K562 (cell line): ENCODE measurements at regions not wholly inside any gene's neighbourhood (a gene's known extent, or its start where the extent isn't known, plus 50 kb on each side); places are given as distances from the start of the nearest gene placed in this dataset.
A peak's percentile ranks its signal among the peaks of the same experiment; 100 is the strongest.

Experiments
- ATAC-seq: fragments of 200-7000 bp; cut with Tn5 transposase; 3 replicates; pipeline ENCODE4 v1.9.1; 2020; ENCODE audit warnings: moderate library complexity
- BruUV-seq: library from RNA; stranded (reverse); fragments of 400-500 nt; replicated peaks from 2 replicates; lab custom pipeline; 2021; lab: Mats Ljungman, UMichigan
- CTCF ChIA-PET: fragments of 300-600 bp; formaldehyde crosslinking; extraction: SDS; loops from one replicate; lab custom pipeline; 2021; ENCODE audit warnings: low intra/inter-chr PET ratio; lab: Yijun Ruan, JAX
- POLR2A ChIA-PET: fragments of 300-600, 350-650 bp; sonication (Branson Sonifier 250); formaldehyde crosslinking; extraction: SDS; loops from one replicate; lab custom pipeline; 2021; ENCODE audit warnings: antibody characterized with exemption, inconsistent platforms; lab: Yijun Ruan, JAX
- DNase-seq, 4 experiments: peaks; one replicate each; pipeline versions ENCODE4 v3.0.0 to v3.0.0-alpha.2; 2011 to 2018; ENCODE audit warnings: low spot score in 3 of 4, mixed read lengths in 3 of 4; ENCODE audit errors: extremely low read depth in 1 of 4
- FAIRE-seq: peaks from 2 replicates; lab custom pipeline; 2011; peaks lifted over from hg19 to GRCh38; lab: Jason Lieb, UNC
- H2AFZ ChIP-seq: 2 replicates; pipeline ENCODE4 v1.6.0; 2011; ENCODE audit warnings: low read depth, low read length, control low read depth, inconsistent platforms
- H3K27ac ChIP-seq: fragments of 200-600 bp; 3 replicates; pipeline ENCODE4 v1.8.0; 2011; ENCODE audit warnings: low read depth, mild to moderate bottlenecking, control low read depth, inconsistent platforms, low read length, moderate library complexity, mixed read lengths; ENCODE audit errors: extremely low read depth
- H3K27me3 ChIP-seq, 2 experiments: fragments of 300-600 bp in 1 of 2; 2 replicates in 1 of 2; 3 replicates in 1 of 2; pipeline versions ENCODE4 v1.6.0 to v1.8.0; 2011; ENCODE audit warnings: inconsistent platforms in 2 of 2, low read length in 2 of 2, mild to moderate bottlenecking in 1 of 2, mixed read lengths in 1 of 2, moderate library complexity in 1 of 2; ENCODE audit not compliant: control insufficient read depth in 2 of 2, insufficient read depth in 2 of 2
- H3K36me3 ChIP-seq: fragments of 300-600 bp; 3 replicates; pipeline ENCODE4 v1.8.0; 2011; ENCODE audit warnings: mild to moderate bottlenecking, low read length, inconsistent platforms; ENCODE audit not compliant: control insufficient read depth, insufficient read depth
- H3K4me1 ChIP-seq, 2 experiments: fragments of 200-600 bp in 1 of 2; replicated peaks in 1 of 2; 2 replicates in 1 of 2; 3 replicates in 1 of 2; pipeline versions ENCODE4 v1.5.1 to v1.8.0; 2011; ENCODE audit warnings: inconsistent platforms in 2 of 2, low read length in 2 of 2, mild to moderate bottlenecking in 1 of 2, mixed read lengths in 1 of 2, moderate library complexity in 1 of 2; ENCODE audit not compliant: control insufficient read depth in 2 of 2, insufficient read depth in 2 of 2
- H3K4me2 ChIP-seq: 2 replicates; pipeline ENCODE4 v1.6.1; 2011; ENCODE audit warnings: low read length, control low read depth, inconsistent platforms, mixed read lengths; ENCODE audit not compliant: insufficient read depth
- H3K4me3 ChIP-seq: fragments of 200-600 bp; sonication (generic), shearing (Covaris generic); 2 replicates; pipeline ENCODE4 v1.5.1; 2016; ENCODE audit warnings: control low read depth, inconsistent platforms
- H3K79me2 ChIP-seq: fragments of 200-600 bp; 3 replicates; pipeline ENCODE4 v1.8.0; 2011; ENCODE audit warnings: low read length, inconsistent platforms; ENCODE audit not compliant: control insufficient read depth, insufficient read depth
- H3K9ac ChIP-seq, 2 experiments: 2 replicates each; pipeline versions ENCODE4 v1.6.0 to v1.6.1; 2011; ENCODE audit warnings: low read depth in 2 of 2, low read length in 2 of 2, control low read depth in 1 of 2, inconsistent platforms in 1 of 2, mild to moderate bottlenecking in 1 of 2, mixed read lengths in 1 of 2; ENCODE audit not compliant: insufficient read depth in 1 of 2
- H3K9me1 ChIP-seq: one replicate; pipeline ENCODE4 v1.6.0; 2011; ENCODE audit warnings: inconsistent platforms, mild to moderate bottlenecking, low read length, moderate library complexity; ENCODE audit not compliant: control insufficient read depth, insufficient read depth
- H3K9me3 ChIP-seq: replicated peaks from 2 replicates; pipeline ENCODE4 v1.5.1; 2011; ENCODE audit warnings: low read depth, low read length, inconsistent platforms; ENCODE audit not compliant: control insufficient read depth, insufficient read depth
- H4K20me1 ChIP-seq: replicated peaks from 2 replicates; pipeline ENCODE4 v1.6.1; 2011; ENCODE audit warnings: low read length, inconsistent platforms, mixed read lengths; ENCODE audit not compliant: control insufficient read depth, insufficient read depth
- ARID1B ChIP-seq: fragments of 450-650 bp; IDR thresholded peaks from 2 replicates; pipeline ENCODE4 v1.6.1; 2016; ENCODE audit warnings: antibody characterized with exemption, mild to moderate bottlenecking, inconsistent platforms
- ELF2 ChIP-seq: fragments of 250-450 bp; sonication (Bioruptor Pico); IDR thresholded peaks from 2 replicates; pipeline ENCODE4 v1.5.0; 2021; ENCODE audit warnings: mild to moderate bottlenecking
- FOXA3 ChIP-seq, 2 experiments: fragments of 450-650 bp in 1 of 2; sonication (generic) in 1 of 2; formaldehyde crosslinking; IDR thresholded peaks in 1 of 2; conservative IDR thresholded peaks in 1 of 2; 2 replicates each; pipeline versions ENCODE4 v1.4.0 to v1.8.0; 2020 to 2022; ENCODE audit warnings: mild to moderate bottlenecking in 2 of 2, missing genetic modification reagents in 1 of 2
- FOXJ3 ChIP-seq: sonication (generic); formaldehyde crosslinking; IDR thresholded peaks from 2 replicates; pipeline ENCODE4 v1.4.0; 2020; ENCODE audit warnings: mild to moderate bottlenecking, missing genetic modification reagents
- NONO ChIP-seq, 2 experiments: fragments of 200-400 bp in 1 of 2; fragments of 450-650 bp in 1 of 2; formaldehyde crosslinking in 1 of 2; IDR thresholded peaks; 2 replicates each; pipeline ENCODE4 v1.6.1; 2017; ENCODE audit warnings: low read depth in 2 of 2, mild to moderate bottlenecking in 2 of 2, moderate library complexity in 2 of 2, low read length in 1 of 2
- NR1H2 ChIP-seq: sonication (generic); formaldehyde crosslinking; IDR thresholded peaks from 2 replicates; pipeline ENCODE4 v1.4.0; 2020; ENCODE audit warnings: mild to moderate bottlenecking, missing genetic modification reagents
- PREB ChIP-seq: sonication (generic); formaldehyde crosslinking; IDR thresholded peaks from 2 replicates; pipeline ENCODE4 v1.8.1; 2023; ENCODE audit warnings: mild to moderate bottlenecking, missing genetic modification reagents
- THAP12 ChIP-seq: fragments of 250-450 bp; sonication (Bioruptor Pico); IDR thresholded peaks from 2 replicates; pipeline ENCODE4 v1.9.0; 2021; ENCODE audit warnings: mild to moderate bottlenecking, inconsistent platforms
- ZNF197 ChIP-seq: fragments of 200-800 bp; sonication (Bioruptor generic); IDR thresholded peaks from 2 replicates; pipeline ENCODE4 v1.6.1; 2016; ENCODE audit warnings: low read depth, missing genetic modification characterization, missing compliant biosample characterization
- ZNF586 ChIP-seq: fragments of 450-650 bp; formaldehyde crosslinking; conservative IDR thresholded peaks from 2 replicates; pipeline ENCODE4 v1.4.0; 2020; ENCODE audit warnings: mild to moderate bottlenecking, moderate library complexity
- WGBS: fragments of 100-300 bp; shearing (Covaris generic); methylation state at CpG from one replicate; pipeline ENCODE4 v1.1.6; 2016; ENCODE audit warnings: low coverage, mixed read lengths; ENCODE audit not compliant: insufficient coverage; ENCODE audit errors: missing lambda C conversion rate; 5-methylcytosine and 5-hydroxymethylcytosine counted together
- in situ Hi-C: fragments of 300-500 bp; cut with MboI; formaldehyde crosslinking; loops from 4 replicates; pipeline ENCODE4 v1.15.0; 2018; ENCODE audit warnings: inconsistent platforms, mixed read lengths
- intact Hi-C: fragments of 100-400 bp; cut with micrococcal nuclease; formaldehyde crosslinking; loops from 2 replicates; pipeline ENCODE4 v1.14.2; 2022
- TF ChIP-seq, protein P1 (sequence below): fragments of 450-650 bp; IDR thresholded peaks from 2 replicates; pipeline ENCODE4 v1.7.1; 2018; ENCODE audit warnings: mild to moderate bottlenecking, low read depth; ENCODE audit not compliant: partially characterized antibody

DNA sequence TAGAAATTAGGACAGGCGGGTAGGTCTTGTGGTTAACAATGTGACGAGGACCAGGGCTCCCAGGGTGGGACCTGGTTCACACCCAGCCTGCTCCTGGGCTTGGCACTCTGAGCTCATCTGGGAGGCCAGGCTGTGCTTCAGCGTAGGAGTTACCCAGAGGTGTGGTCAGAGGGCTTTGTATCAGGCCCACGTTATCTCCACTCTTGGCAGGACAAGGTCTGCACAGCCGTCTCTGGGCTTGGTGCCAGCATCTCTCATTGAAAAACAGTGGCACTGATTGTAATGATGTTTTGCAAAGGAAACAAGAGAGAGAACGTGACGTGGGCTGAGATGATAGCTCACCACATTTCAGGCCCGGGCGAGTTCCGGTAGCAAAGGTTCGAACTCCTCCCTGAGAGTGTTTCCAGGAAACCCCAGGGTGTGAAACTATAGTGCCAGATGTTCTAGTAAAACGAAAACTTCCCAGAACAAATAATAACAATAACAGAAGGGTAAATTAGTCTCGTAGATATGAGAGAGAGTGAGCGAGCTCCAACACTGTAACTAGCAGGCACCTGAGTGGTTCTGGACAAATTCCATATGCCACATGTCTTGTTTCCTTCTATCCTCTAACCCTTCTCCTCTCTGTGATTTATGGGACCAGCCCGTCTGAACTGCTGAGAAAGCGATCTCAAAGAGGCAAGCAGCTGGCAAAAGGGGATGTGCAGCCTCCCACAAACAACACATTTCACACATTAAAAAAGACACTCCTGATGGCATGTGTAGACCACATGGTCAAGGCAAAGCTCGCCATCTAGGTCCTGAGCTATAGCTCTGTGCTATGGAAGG is 227.3 kb downstream of the KTN1 start (continued):
- TF ChIP-seq ARID1B = peak; percentile 69

DNA sequence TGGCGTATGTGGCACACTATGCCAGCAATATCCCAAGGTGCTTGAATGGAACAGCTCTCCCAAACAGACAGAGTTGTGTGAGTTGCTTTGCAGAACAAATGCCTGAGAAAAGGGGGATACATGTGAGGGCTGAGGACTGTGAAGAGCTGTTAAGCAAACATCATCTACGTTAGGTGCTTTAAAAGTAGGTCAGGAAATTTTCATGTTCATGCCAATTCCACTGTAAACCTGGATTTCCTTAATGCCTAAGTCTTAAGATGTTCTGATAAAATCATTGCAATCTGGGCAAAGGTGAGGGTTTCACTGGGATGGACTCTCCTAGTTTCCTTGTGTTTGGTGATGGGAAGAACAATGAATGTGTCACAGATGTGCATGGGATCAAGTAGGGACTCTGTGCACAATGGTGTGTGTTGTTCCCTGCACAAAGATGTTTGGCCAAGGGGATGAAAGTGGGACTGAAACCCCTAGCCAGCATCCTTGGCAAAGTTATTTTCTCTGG is 227.9 kb downstream of the KTN1 start:
- no peak for ATAC-seq
- no peak for FAIRE-seq
- Histone ChIP-seq H3K27ac (no peak overlapping the region), H3K4me3 (no peak overlapping the region), H3K9me3 (no peaks in the 10 kb centered on the region), H4K20me1 (0 out of 2 replicates have a peak, but pooled peaks cover 3% of the 10 kb centered on the region), H3K79me2 (no peaks in the 10 kb centered on the region), H3K36me3 (no peaks in the 10 kb centered on the region), H3K9ac (no peak overlapping the region), H2AFZ (no peak overlapping the region), H3K4me1 (peaks cover 4 to 13% of the 10 kb centered on the region in 2 experiments; a peak in 3 of 5 replicates), H3K4me2 (no peak overlapping the region), H3K9me1 (no peaks in the 10 kb centered on the region), H3K27me3 (no peaks in the 10 kb centered on the region)
- 25% methylated on average over 2 of the region's 2 CpGs for WGBS
- intact Hi-C loops (no loop called here), in situ Hi-C loops (no loop called here)
- no peak for DNase-seq
- POLR2A ChIA-PET = interaction anchor here (2.0 kb wide), 1 partner anchor 11 kb away, joined by 8 read pairs; no protein-coding TSS in a partner anchor
- CTCF ChIA-PET = interaction anchor here (0.7 kb wide), 1 partner anchor 331 kb away, joined by 3 read pairs; no protein-coding TSS in a partner anchor
- no TSS peak for BruUV-seq
- TF ChIP-seq THAP12 (CRISPR knock-in tag) (no peak), NONO (IDR thresholded peaks at IDR 0.05; ENCODE audit: low read depth in 2 of 2, low read length in 1 of 2) (no peak), NR1H2 (CRISPR knock-in tag) (no peak), PREB (CRISPR knock-in tag) (no peak), ZNF586 (CRISPR knock-in tag) (no peak), FOXJ3 (no peak), FOXA3 (CRISPR knock-in tag; conservative IDR thresholded peaks at IDR 0.05 in 1 of 2, IDR thresholded peaks at IDR 0.05 in 1 of 2) (no peak), ELF2 (CRISPR knock-in tag) (no peak), ZNF197 (CRISPR knock-in tag) (no peak)
- TF ChIP-seq, protein P1, sequence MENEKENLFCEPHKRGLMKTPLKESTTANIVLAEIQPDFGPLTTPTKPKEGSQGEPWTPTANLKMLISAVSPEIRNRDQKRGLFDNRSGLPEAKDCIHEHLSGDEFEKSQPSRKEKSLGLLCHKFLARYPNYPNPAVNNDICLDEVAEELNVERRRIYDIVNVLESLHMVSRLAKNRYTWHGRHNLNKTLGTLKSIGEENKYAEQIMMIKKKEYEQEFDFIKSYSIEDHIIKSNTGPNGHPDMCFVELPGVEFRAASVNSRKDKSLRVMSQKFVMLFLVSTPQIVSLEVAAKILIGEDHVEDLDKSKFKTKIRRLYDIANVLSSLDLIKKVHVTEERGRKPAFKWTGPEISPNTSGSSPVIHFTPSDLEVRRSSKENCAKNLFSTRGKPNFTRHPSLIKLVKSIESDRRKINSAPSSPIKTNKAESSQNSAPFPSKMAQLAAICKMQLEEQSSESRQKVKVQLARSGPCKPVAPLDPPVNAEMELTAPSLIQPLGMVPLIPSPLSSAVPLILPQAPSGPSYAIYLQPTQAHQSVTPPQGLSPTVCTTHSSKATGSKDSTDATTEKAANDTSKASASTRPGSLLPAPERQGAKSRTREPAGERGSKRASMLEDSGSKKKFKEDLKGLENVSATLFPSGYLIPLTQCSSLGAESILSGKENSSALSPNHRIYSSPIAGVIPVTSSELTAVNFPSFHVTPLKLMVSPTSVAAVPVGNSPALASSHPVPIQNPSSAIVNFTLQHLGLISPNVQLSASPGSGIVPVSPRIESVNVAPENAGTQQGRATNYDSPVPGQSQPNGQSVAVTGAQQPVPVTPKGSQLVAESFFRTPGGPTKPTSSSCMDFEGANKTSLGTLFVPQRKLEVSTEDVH = no peak
